C1 segment of cervical spinal cord (tissue), 14 donors: ENCODE measurements at regions not wholly inside any gene's neighbourhood (a gene's known extent, or its start where the extent isn't known, plus 50 kb on each side); places are given as distances from the start of the nearest gene placed in this dataset.

Experiments
- DNase-seq, 14 donors: peaks; one replicate each; lab custom pipeline; 2025; lab: John Stamatoyannopoulos, UW

GRCh38 chr11:91817996-91818395 lies 406.6 kb upstream of the FAT3 start:
- no peak for DNase-seq

- DNase-seq: no peak
Measured at GRCh38 chr11:91813263-91813662, 411.4 kb upstream of the FAT3 start.

- no peak for DNase-seq
Measured at GRCh38 chr11:91810871-91811270, 413.7 kb upstream of the FAT3 start.

DNA sequence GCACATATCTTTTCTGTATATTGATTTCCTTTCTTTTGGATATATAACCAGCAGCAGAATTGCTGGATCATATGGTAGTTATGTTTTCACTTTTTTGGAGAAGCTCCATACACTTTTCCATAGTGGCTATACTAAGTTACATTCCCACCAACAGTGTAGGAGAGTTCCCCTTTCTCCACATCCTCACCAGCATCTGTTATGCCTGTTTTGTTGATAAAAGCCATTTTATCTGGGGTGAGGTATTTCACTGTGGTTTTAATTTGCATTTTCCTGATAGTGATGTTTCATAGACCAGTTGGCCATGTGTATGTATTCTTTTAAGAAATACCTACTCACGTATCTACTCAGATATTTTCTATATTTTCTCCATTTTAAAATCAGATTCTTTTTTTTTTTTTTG lies 419.3 kb upstream of the FAT3 start:
- no peak for DNase-seq

DNA sequence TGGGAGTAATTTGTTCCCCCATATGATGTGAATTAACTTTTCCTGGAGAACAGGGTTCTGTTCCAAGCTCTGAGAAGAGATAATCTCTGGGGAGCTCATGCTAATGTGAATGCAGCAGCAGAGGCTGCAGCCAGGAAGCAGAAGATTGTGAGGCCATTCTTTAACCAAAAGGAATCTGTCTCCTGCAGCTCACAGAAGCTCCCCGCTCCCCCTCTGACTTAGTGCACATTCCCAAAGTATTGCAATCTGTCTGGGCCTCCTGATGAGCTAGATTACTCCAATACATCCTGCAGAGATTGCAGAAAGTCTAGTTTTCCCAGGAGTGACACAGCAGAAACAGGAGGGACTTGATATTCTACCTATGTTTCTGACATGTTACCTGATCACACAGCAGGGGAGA lies 420.6 kb upstream of the FAT3 start:
- no peak for DNase-seq

DNA sequence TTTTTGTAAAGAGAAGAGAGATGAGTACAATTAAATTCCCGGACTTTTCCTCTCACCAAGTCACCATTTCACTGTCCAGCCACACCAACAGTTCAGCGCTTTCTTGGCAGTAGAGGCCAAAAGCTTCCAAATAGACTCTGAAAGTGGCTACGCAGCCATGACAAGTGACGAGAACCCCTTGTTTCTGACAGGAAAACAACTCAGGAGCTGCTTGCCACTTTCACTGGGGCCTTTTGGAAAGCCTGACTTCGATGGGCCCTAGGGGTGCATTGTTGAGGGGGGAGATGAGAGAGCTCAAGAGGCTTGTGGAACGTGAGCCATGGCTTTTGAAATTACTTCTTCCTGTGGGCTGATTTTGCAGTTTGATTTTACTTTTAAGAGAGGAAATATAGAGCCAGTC lies 422.1 kb upstream of the FAT3 start:
- DNase-seq: no peak

DNA sequence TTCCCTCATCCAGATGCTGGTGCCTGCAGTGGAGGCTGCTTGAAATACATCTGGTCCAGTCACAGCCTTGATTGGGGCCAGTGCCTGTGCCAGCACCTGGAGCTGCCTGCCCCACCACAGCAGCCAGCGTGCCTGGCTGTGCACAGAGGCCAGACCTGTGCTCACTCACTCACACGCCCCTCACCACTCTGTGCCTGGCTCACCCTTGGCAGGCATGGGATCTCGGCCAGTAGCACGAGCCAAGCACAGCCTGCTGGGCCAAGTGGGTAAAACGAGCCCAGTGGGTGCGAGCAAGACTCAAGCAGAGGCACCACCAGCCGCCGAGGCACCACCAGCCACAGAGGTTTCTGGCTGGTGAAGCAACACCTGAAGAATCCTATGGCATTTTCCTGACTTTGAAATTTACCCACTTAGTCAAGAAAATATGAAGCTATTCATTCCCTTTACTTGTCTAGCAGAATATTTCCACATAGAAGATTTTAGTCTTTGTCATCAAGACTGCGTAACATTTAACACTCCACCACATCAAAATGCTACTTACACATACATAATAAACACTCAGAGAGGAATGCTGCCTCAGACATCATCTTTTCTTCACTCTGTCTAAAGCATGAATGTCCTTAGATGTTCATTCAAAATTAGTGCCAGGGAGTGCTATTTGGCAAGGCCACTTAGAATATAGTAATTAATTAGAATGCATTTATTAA lies 424.3 kb upstream of the FAT3 start:
- no peak for DNase-seq

- no peak for DNase-seq
Measured at GRCh38 chr11:91798240-91798639, 426.4 kb upstream of the FAT3 start.

- no peak for DNase-seq
Measured at GRCh38 chr11:91796999-91797398, 427.6 kb upstream of the FAT3 start.

- no peak for DNase-seq
Measured at GRCh38 chr11:91795139-91795887, 429.3 kb upstream of the FAT3 start.

- DNase-seq: no peak
Measured at GRCh38 chr11:91794146-91794545, 430.5 kb upstream of the FAT3 start.

DNA sequence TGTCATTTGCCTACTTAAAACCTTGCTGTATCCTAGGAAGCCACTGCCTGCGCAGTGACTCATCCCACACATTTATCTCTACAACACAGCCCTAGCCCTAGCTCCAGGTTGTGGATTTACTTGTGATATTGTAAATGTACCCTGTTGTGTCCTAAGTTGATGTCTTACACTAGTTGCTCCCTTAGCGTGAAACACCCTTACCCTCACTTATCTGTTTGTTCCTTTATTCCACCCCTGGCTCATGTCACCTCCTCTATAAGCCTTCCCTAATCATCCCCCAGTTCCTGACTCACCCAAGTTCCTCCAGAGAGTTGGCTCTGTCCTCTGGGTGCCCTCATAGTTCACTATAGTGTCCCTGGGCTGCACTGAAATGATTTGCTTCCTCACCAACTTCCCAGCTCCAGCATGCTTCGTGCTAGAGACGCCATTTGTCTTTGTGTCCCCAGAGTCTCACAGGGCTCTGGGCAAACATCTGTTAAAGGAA lies 431.8 kb upstream of the FAT3 start:
- DNase-seq: no peak

DNA sequence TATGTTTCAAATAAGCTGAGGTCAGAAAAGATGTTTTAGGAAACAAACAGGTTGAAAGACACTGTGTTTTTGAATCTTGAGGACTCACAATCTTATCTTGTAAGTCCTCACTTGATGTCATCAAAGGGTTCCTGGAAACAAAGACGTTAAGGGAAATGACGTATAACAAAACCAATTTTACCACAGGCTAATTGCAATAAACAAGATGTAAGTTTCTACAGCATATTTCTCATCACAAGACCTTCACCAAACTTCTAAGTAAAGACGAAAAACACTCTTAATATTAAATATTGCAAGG lies 433.5 kb upstream of the FAT3 start:
- DNase-seq: no peak

DNA sequence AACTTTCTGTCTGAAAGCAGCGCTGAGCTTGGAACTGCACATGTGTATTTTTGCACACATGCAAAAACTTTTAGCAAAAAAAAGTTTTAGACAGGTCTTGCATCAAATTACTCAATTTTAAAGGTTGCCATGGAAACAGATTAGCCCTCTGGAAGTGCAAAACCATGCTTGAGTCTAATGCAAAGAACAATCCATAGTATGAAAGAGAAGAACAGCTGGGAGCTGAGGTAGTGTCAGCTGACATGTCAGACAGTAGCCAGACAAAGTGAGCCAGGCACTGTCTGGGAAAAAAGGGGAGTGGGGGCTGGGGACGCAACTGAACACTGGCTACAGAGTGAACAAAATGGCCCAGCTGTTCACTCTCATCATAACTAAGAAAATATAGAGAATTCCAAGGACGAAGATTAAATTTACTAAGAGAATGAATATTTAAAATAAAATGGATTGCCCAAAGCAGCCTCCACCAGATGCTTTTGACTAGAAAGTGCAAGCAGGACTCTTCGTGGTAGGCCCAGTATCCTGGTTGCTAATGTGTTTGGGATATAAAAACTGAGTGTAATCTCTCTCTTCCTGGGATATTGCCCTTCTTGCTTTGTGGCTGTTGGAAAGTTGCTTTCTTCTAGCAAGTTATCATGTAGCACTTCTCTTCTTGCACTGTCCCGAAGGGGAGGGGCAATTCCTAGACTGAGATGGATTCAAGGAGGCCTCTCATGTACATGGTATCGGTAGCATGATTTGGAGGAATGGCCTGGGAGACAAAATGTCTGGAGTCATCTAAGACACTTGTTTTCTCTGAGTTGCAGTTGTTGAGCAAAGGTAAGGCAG lies 434.1 kb upstream of the FAT3 start:
- peak in 1 of 14 donors; percentile 11 for DNase-seq

- DNase-seq: no peak
Measured at GRCh38 chr11:91788764-91789163, 435.9 kb upstream of the FAT3 start.

DNA sequence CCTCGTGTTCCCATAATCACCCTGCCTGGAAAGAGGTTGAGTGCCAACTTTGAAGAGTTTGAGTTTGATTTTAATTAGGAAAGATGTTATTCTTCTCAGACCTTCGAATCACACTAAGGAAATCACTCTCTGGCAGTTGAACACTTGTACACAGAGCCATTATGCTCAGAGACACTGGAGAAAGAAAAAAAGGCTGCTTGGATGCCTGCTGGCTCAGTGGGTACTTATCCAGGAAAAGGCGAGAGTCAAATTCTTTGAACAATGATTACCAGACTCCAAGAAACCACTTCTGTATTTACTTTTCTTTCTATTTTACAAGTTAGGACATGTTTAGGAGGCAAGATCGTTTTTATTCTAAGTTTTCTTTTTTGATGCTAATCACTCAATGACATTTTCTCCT lies 438.5 kb upstream of the FAT3 start:
- DNase-seq: no peak

DNA sequence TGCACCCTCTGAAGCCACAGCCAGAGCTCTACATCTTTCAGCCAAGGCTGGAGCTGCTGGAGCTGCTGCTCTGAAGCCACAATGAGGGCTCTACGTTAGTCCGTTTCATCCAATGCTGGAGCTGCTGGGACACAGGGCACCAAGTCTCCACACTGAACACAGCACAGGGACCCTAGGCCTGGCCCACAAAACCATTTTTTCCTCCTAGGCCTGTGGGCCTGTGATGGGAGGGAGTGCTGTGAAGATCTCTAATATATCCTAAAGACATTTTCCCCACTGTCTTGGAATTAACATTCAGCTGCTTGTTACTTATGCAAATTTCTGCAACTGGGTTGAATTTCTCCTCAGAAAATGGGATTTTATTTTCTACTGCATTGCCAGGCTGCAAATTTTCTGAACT lies 441.4 kb upstream of the FAT3 start:
- DNase-seq: no peak

DNA sequence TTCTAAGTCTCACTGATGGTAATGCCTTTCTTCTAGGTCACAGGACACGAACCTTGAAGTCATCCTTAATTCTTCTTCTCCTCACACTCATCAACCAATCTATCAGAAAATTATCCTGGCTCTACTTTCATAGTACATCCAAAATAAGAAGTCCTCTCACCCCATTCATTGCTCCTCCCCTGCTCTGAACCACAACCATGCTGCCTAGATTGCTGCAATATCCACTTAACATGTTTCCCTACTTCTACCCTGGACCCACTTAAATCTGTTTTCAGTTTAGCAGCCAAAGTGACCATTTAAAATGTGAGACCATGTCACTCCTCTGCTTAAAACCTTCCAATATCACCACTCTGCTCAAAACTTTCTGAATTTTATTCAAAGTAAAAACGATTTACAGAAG lies 445.9 kb upstream of the FAT3 start:
- DNase-seq: no peak

- DNase-seq: peak in 8 of 14 donors; percentile 6 to 59 (median 19)
Measured at GRCh38 chr11:91776655-91777054, 448.0 kb upstream of the FAT3 start.

DNA sequence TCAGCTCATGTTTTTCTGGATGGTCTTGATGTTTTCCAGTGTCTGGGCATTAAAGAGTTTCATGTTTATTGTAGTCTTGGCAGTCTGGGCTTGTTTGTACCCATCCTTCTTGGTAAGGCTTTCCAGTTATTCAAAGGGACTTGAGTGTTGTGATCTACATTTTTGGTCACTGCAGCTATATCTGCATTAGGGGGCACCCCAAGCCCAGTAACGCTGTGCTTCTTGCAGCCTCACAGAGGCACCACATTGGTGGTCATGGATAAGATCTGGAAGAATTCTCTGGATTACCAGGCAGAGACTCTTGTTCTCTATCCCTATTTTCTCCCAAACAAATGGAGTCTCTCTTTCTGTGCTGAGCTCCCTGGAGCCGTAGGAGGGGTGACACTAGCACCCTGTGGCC lies 451.5 kb upstream of the FAT3 start:
- DNase-seq: peak in 1 of 14 donors; percentile 5

DNA sequence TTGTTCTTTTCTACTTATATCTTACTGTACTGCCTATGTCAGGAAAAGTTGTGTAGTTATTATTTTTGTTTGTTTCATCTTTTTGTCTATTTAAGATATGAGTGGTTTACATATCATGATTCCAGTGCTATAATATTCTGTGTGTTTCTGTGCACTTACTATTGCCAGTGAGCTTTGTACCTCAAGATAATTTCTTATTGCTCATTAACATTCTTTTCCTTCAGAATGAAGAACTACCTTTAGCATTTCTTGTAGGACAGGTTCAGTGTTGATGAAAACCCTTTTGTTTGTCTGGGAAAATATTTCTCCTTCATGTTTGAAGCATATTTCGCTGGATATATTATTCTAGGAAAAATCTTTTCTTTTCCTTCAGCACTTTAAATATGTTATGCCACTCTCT lies 452.7 kb upstream of the FAT3 start:
- no peak for DNase-seq

GRCh38 chr11:91768783-91769182 lies 455.8 kb upstream of the FAT3 start:
- DNase-seq: no peak

GRCh38 chr11:91763331-91763730 lies 461.3 kb upstream of the FAT3 start:
- no peak for DNase-seq
